Activated T-cell treated with anti-CD3 and anti-CD28 coated beads, Interleukin-2, amount 50 U/mL, for 4 hours (primary cell): ENCODE measurements at regions not wholly inside any gene's neighbourhood (a gene's known extent, or its start where the extent isn't known, plus 50 kb on each side); places are given as distances from the start of the nearest gene placed in this dataset.

Source experiments
- ATAC-seq, 2 donors: fragments of 200-7000 bp; cut with Tn5 transposase; one replicate each; pipeline ENCODE4 v1.10.0; 2021
- DNase-seq: peaks from one replicate; pipeline ENCODE4 v3.0.0-alpha.2; 2020
- H3K27me3 Mint-ChIP-seq: one replicate; pipeline ENCODE4 v1.8.0; 2021; ENCODE audit warnings: low read depth, mixed read lengths
- H3K36me3 Mint-ChIP-seq: one replicate; pipeline ENCODE4 v1.8.0; 2022; ENCODE audit warnings: mixed read lengths; ENCODE audit not compliant: insufficient read depth
- H3K4me1 Mint-ChIP-seq: one replicate; pipeline ENCODE4 v1.8.0; 2021; ENCODE audit warnings: low read depth, mixed read lengths
- H3K4me3 Mint-ChIP-seq: one replicate; pipeline ENCODE4 v1.8.0; 2021; ENCODE audit warnings: mild to moderate bottlenecking, moderate library complexity, mixed read lengths
- H3K9me3 Mint-ChIP-seq: one replicate; pipeline ENCODE4 v1.8.0; 2021; ENCODE audit warnings: mixed read lengths

- ATAC-seq (no peak), DNase-seq (no peak)
- no peaks in the 10 kb centered on the region for H3K36me3 Mint-ChIP-seq
- no peaks in the 10 kb centered on the region for H3K27me3 Mint-ChIP-seq
- H3K9me3 Mint-ChIP-seq = peaks cover 8% of the 10 kb centered on the region
- H3K4me3 Mint-ChIP-seq = no peak overlapping the region
- no peaks in the 10 kb centered on the region for H3K4me1 Mint-ChIP-seq
These were observed 1404.3 kb downstream of the SUCLG1 start for GRCh38 chr2:83054751-83055150.

- H3K4me1 Mint-ChIP-seq = no peaks in the 10 kb centered on the region
- no peak for ATAC-seq
- DNase-seq = no peak
- peaks cover 5% of the 10 kb centered on the region for H3K9me3 Mint-ChIP-seq
- no peaks in the 10 kb centered on the region for H3K36me3 Mint-ChIP-seq
- no peak overlapping the region for H3K4me3 Mint-ChIP-seq
- no peaks in the 10 kb centered on the region for H3K27me3 Mint-ChIP-seq
These were observed 1407.4 kb downstream of the SUCLG1 start for GRCh38 chr2:83051538-83052170.

- H3K9me3 Mint-ChIP-seq = peaks cover 8% of the 10 kb centered on the region
- ATAC-seq (no peak), DNase-seq (no peak)
- no peaks in the 10 kb centered on the region for H3K36me3 Mint-ChIP-seq
- no peak overlapping the region for H3K4me3 Mint-ChIP-seq
- no peaks in the 10 kb centered on the region for H3K4me1 Mint-ChIP-seq
- no peaks in the 10 kb centered on the region for H3K27me3 Mint-ChIP-seq
These were observed 1417.0 kb downstream of the SUCLG1 start for GRCh38 chr2:83042053-83042452.

- Mint-ChIP-seq H3K4me1 (no peaks in the 10 kb centered on the region), H3K27me3 (no peaks in the 10 kb centered on the region), H3K4me3 (no peak overlapping the region), H3K36me3 (no peaks in the 10 kb centered on the region), H3K9me3 (peaks cover 25% of the 10 kb centered on the region)
- no peak for ATAC-seq
- no peak for DNase-seq
These were observed 1436.4 kb downstream of the SUCLG1 start for GRCh38 chr2:83022631-83023210.

- Mint-ChIP-seq H3K4me3 (no peak overlapping the region), H3K27me3 (no peaks in the 10 kb centered on the region), H3K36me3 (no peaks in the 10 kb centered on the region), H3K9me3 (peaks cover 14% of the 10 kb centered on the region), H3K4me1 (no peaks in the 10 kb centered on the region)
- DNase-seq (no peak), ATAC-seq (no peak)
These were observed 1441.6 kb downstream of the SUCLG1 start for GRCh38 chr2:83017366-83018090.

- no peak for DNase-seq
- no peak for ATAC-seq
- H3K9me3 Mint-ChIP-seq = peaks cover 14% of the 10 kb centered on the region
- no peaks in the 10 kb centered on the region for H3K36me3 Mint-ChIP-seq
- no peaks in the 10 kb centered on the region for H3K4me1 Mint-ChIP-seq
- no peak overlapping the region for H3K4me3 Mint-ChIP-seq
- no peaks in the 10 kb centered on the region for H3K27me3 Mint-ChIP-seq
These were observed 1442.6 kb downstream of the SUCLG1 start for GRCh38 chr2:83016343-83017110.

- no peak for DNase-seq
- Mint-ChIP-seq H3K4me1 (no peaks in the 10 kb centered on the region), H3K4me3 (no peak overlapping the region), H3K36me3 (no peaks in the 10 kb centered on the region), H3K27me3 (no peaks in the 10 kb centered on the region), H3K9me3 (peaks cover 14% of the 10 kb centered on the region)
- no peak for ATAC-seq
These were observed 1443.2 kb downstream of the SUCLG1 start for GRCh38 chr2:83015900-83016299.

- H3K4me3 Mint-ChIP-seq = no peak overlapping the region
- ATAC-seq (no peak), DNase-seq (no peak)
- H3K27me3 Mint-ChIP-seq = no peaks in the 10 kb centered on the region
- peaks cover 14% of the 10 kb centered on the region for H3K9me3 Mint-ChIP-seq
- no peaks in the 10 kb centered on the region for H3K36me3 Mint-ChIP-seq
- no peaks in the 10 kb centered on the region for H3K4me1 Mint-ChIP-seq
These were observed 1443.9 kb downstream of the SUCLG1 start for GRCh38 chr2:83015035-83015715.

GRCh38 chr2:83014462-83014861 is 1444.6 kb downstream of the SUCLG1 start:
- H3K9me3 Mint-ChIP-seq = peaks cover 10% of the 10 kb centered on the region
- ATAC-seq = no peak
- no peak overlapping the region for H3K4me3 Mint-ChIP-seq

GRCh38 chr2:83006961-83007360 is 1452.1 kb downstream of the SUCLG1 start:
- no peak overlapping the region for H3K4me3 Mint-ChIP-seq
- H3K27me3 Mint-ChIP-seq = no peaks in the 10 kb centered on the region
- H3K36me3 Mint-ChIP-seq = no peaks in the 10 kb centered on the region
- ATAC-seq (no peak), DNase-seq (no peak)
- H3K4me1 Mint-ChIP-seq = no peaks in the 10 kb centered on the region
- H3K9me3 Mint-ChIP-seq = no peaks in the 10 kb centered on the region

More at GRCh38 chr2:83014462-83014861, 1444.6 kb downstream of the SUCLG1 start:
- Mint-ChIP-seq H3K36me3 (no peaks in the 10 kb centered on the region), H3K4me1 (no peaks in the 10 kb centered on the region), H3K27me3 (no peaks in the 10 kb centered on the region)
- DNase-seq = no peak

- no peaks in the 10 kb centered on the region for H3K4me1 Mint-ChIP-seq
- no peak for DNase-seq
- no peak for ATAC-seq
- H3K4me3 Mint-ChIP-seq = no peak overlapping the region
- peaks cover 3% of the 10 kb centered on the region for H3K9me3 Mint-ChIP-seq
- no peaks in the 10 kb centered on the region for H3K36me3 Mint-ChIP-seq
- H3K27me3 Mint-ChIP-seq = no peaks in the 10 kb centered on the region
These were observed 1455.5 kb downstream of the SUCLG1 start for GRCh38 chr2:83003555-83003954.

- Mint-ChIP-seq H3K36me3 (no peaks in the 10 kb centered on the region), H3K27me3 (no peaks in the 10 kb centered on the region), H3K4me3 (no peak overlapping the region), H3K9me3 (peaks cover 3% of the 10 kb centered on the region), H3K4me1 (no peaks in the 10 kb centered on the region)
- DNase-seq (no peak), ATAC-seq (no peak)
These were observed 1456.4 kb downstream of the SUCLG1 start for GRCh38 chr2:83002706-83003105.

GRCh38 chr2:82998781-82999180 is 1460.3 kb downstream of the SUCLG1 start:
- ATAC-seq (no peak), DNase-seq (no peak)
- Mint-ChIP-seq H3K4me3 (no peak overlapping the region), H3K36me3 (no peaks in the 10 kb centered on the region), H3K9me3 (peaks cover 3% of the 10 kb centered on the region), H3K27me3 (no peaks in the 10 kb centered on the region), H3K4me1 (no peaks in the 10 kb centered on the region)

GRCh38 chr2:82996217-82996616 is 1462.9 kb downstream of the SUCLG1 start:
- H3K27me3 Mint-ChIP-seq = no peaks in the 10 kb centered on the region
- DNase-seq (no peak), ATAC-seq (no peak)
- H3K4me1 Mint-ChIP-seq = no peaks in the 10 kb centered on the region
- H3K4me3 Mint-ChIP-seq = no peak overlapping the region
- no peaks in the 10 kb centered on the region for H3K36me3 Mint-ChIP-seq
- peaks cover 7% of the 10 kb centered on the region for H3K9me3 Mint-ChIP-seq
